Kidney (tissue), 13 donors: ENCODE measurements at regions not wholly inside any gene's neighbourhood (a gene's known extent, or its start where the extent isn't known, plus 50 kb on each side); places are given as distances from the start of the nearest gene placed in this dataset.

Source experiments
- DNase-seq, 5 donors: peaks; one replicate each; pipeline ENCODE4 v3.0.0-alpha.2; 2013 to 2020
- FAIRE-seq: peaks from 2 replicates; lab custom pipeline; 2012; peaks lifted over from hg19 to GRCh38; lab: Jason Lieb, UNC
- H3K27ac ChIP-seq, 2 donors: one replicate each; pipeline ENCODE4 v1.7.0; 2013; ENCODE audit warnings: low read depth in 2 of 2, low read length in 2 of 2, inconsistent platforms in 1 of 2
- H3K27me3 ChIP-seq: one replicate; pipeline ENCODE4 v1.7.1; 2013; ENCODE audit warnings: low read length, inconsistent platforms; ENCODE audit not compliant: control insufficient read depth, insufficient read depth
- H3K36me3 ChIP-seq, 3 donors: one replicate each; pipeline versions ENCODE4 v1.7.0 to v1.7.1; 2013; ENCODE audit warnings: low read length in 3 of 3, control low read depth in 1 of 3, inconsistent platforms in 1 of 3; ENCODE audit not compliant: insufficient read depth in 3 of 3, control insufficient read depth in 2 of 3
- H3K4me1 ChIP-seq, 3 donors: one replicate each; pipeline versions ENCODE4 v1.7.0 to v1.7.1; 2013; ENCODE audit warnings: low read length in 3 of 3, inconsistent platforms in 1 of 3, low read depth in 1 of 3; ENCODE audit not compliant: control insufficient read depth in 2 of 3, insufficient read depth in 2 of 3
- H3K4me3 ChIP-seq, 3 donors: one replicate each; pipeline versions ENCODE4 v1.7.0 to v1.8.1; 2013; ENCODE audit warnings: low read length in 3 of 3, control low read depth in 1 of 3, inconsistent platforms in 1 of 3
- H3K9ac ChIP-seq, 3 donors: one replicate each; pipeline versions ENCODE4 v1.7.0 to v1.7.1; 2013; ENCODE audit warnings: low read length in 3 of 3, control low read depth in 1 of 3, inconsistent platforms in 1 of 3
- H3K9me3 ChIP-seq, 3 donors: one replicate each; pipeline versions ENCODE4 v1.7.0 to v1.7.1; 2013; ENCODE audit warnings: low read length in 3 of 3, control low read depth in 1 of 3, inconsistent platforms in 1 of 3; ENCODE audit not compliant: control insufficient read depth in 2 of 3, insufficient read depth in 1 of 3
- intact Hi-C: fragments of 100-400 bp; cut with DNase I; formaldehyde crosslinking; loops from one replicate; pipeline ENCODE4 v1.11.1; 2022
- TF ChIP-seq, protein P1 (sequence below): IDR thresholded peaks from 3 replicates; pipeline ENCODE4 v1.5.1; 2012; ENCODE audit warnings: mild to moderate bottlenecking, moderate library complexity, borderline replicate concordance; ENCODE audit not compliant: insufficient read depth; ENCODE audit errors: extremely low read depth
- donor health status: control.
- donor health status: control.
- donor health status: control.
- donor health status: control.
- donor health status: control.
- donor health status: DM: yes; HTN: yes; CAD: no.
- donor health status: Normal renal cell carcinoma (clear cell type).

DNA sequence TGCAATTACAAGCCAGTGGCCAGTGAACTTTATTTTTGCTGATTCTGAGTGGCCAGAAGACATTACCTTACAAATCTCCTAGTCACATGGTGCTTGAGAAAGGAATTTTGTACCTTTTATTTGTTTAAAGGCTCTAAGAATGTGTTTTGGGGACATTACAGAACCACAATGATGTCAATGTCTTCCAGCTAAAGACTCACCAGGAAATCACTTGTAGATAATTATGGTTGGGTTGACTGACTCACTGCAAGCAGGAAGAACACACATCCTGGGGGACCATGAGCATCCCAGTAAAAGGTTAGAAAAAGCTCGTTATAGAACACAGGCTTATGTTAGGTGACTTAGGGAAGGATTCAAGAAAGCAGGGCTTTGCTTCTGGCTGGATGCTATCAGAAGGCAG lies 119.4 kb upstream of the FAM9B start:
- no peak overlapping the region for H3K4me3 ChIP-seq
- no peak overlapping the region for H3K9ac ChIP-seq
- no peak for DNase-seq

DNA sequence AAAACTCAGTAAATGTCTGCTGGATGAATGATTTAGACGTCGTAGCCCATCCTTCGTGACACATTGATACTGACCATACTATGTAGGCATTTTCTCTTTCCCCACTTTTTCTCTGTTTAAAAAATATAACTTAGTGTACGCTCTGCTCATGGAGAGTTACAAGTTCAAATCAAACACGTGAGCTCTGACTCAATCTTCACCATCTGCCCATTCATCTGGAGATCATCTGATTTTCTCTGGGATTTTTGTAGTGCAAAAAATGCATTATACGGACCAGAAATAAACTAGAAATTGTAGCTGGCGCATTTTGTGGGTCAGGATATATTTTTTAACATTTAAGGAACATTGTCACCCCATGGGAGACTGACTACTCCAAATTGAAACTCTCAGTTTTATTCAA lies 124.7 kb upstream of the FAM9B start:
- no peak for DNase-seq
- FAIRE-seq, result no peak
- Histone ChIP-seq H3K27ac (no peak overlapping the region), H3K36me3 (no peaks in the 10 kb centered on the region), H3K4me1 (no peaks in the 10 kb centered on the region), H3K27me3 (peaks cover 2% of the 10 kb centered on the region), H3K9me3 (no peaks in the 10 kb centered on the region), H3K4me3 (no peak overlapping the region), H3K9ac (no peak overlapping the region)
- intact Hi-C loops, result no loop called here
- TF ChIP-seq, protein P1, sequence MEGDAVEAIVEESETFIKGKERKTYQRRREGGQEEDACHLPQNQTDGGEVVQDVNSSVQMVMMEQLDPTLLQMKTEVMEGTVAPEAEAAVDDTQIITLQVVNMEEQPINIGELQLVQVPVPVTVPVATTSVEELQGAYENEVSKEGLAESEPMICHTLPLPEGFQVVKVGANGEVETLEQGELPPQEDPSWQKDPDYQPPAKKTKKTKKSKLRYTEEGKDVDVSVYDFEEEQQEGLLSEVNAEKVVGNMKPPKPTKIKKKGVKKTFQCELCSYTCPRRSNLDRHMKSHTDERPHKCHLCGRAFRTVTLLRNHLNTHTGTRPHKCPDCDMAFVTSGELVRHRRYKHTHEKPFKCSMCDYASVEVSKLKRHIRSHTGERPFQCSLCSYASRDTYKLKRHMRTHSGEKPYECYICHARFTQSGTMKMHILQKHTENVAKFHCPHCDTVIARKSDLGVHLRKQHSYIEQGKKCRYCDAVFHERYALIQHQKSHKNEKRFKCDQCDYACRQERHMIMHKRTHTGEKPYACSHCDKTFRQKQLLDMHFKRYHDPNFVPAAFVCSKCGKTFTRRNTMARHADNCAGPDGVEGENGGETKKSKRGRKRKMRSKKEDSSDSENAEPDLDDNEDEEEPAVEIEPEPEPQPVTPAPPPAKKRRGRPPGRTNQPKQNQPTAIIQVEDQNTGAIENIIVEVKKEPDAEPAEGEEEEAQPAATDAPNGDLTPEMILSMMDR, result no peak

More for the DNA sequence above, 119.4 kb upstream of the FAM9B start:
- Histone ChIP-seq H3K27me3 (no peaks in the 10 kb centered on the region), H3K4me1 (no peaks in the 10 kb centered on the region), H3K27ac (no peak overlapping the region), H3K9me3 (no peaks in the 10 kb centered on the region), H3K36me3 (no peaks in the 10 kb centered on the region)
- FAIRE-seq, result no peak
- intact Hi-C loops, result no loop called here
- TF ChIP-seq, protein P1, result no peak

DNA sequence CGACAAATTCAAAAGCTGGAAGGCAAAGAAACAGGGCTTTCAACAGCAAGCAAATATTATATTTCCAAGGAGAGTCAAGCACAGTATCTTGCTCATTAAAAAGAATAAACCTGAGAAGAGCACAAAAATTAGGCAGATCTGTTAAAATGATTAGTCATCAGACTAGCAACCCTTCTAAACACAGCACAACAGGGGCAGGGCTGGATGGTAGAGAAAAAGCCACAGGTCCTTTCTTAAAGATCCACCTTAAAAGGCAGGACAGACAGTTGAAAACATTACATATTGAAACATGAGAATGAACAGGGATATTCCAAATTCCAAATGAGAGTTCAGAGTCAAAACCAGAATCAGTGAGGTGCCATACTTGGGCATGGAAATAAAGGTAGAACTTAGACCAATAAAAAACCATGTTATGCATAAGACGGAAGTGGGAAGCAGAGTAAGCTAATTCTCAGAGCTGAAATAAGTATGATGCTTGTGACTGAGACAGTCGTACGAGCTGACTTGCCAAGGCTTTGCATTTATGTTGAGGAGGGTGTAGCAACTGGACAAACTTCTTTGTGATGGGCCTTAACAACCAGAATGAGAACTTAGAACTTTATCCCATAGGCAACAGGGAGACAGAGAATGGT lies 126.9 kb upstream of the FAM9B start:
- Histone ChIP-seq H3K9me3 (no peaks in the 10 kb centered on the region), H3K9ac (no peak overlapping the region), H3K4me1 (no peaks in the 10 kb centered on the region), H3K27ac (no peak overlapping the region), H3K4me3 (no peak overlapping the region), H3K27me3 (peaks cover 2% of the 10 kb centered on the region), H3K36me3 (no peaks in the 10 kb centered on the region)
- DNase-seq (no peak), FAIRE-seq (no peak)
- TF ChIP-seq, protein P1, result no peak
- intact Hi-C loops, result no loop called here

DNA sequence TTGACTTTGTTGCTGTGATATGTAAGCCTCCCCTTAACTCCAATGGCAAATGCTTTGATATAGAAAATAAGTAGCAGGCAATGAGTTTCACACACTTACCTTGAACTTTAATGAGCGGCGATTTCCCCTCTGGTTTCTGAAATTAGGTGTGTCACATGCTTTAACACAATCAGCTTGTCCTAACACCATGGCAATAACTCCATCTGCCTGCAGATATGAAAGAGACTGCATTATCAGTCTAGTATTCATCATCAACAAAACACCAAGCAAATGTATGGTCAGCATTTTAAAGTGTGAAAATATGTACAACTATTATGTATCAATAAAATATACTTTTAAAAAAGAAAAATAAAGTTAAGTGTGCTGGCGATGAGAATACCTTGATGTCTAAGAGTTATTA lies 128.8 kb upstream of the FAM9B start:
- Histone ChIP-seq H3K9me3 (peaks cover 0 to 3% (median 0%) of the 10 kb centered on the region in 3 donors), H3K9ac (no peak overlapping the region), H3K36me3 (no peaks in the 10 kb centered on the region), H3K4me3 (no peak overlapping the region), H3K27ac (no peak overlapping the region), H3K4me1 (no peaks in the 10 kb centered on the region), H3K27me3 (peaks cover 2% of the 10 kb centered on the region)
- DNase-seq (no peak), FAIRE-seq (no peak)
- intact Hi-C loops, result no loop called here
- TF ChIP-seq, protein P1, result no peak
